GM23338 (cell line): ENCODE measurements at regions not wholly inside any gene's neighbourhood (a gene's known extent, or its start where the extent isn't known, plus 50 kb on each side); places are given as distances from the start of the nearest gene placed in this dataset.

Experiments used
- ATAC-seq: fragments of 200-7000 bp; cut with Tn5 transposase; 3 replicates; pipeline ENCODE4 v1.9.1; 2020
- DNase-seq: peaks from one replicate; pipeline ENCODE4 v3.0.0-alpha.2; 2015; ENCODE audit warnings: low spot score
- H2AFZ ChIP-seq: fragments of 200-600 bp; sonication (generic); 2 replicates; pipeline ENCODE4 v1.8.0; 2016; ENCODE audit warnings: antibody characterized with exemption, mild to moderate bottlenecking, moderate library complexity
- H3F3A ChIP-seq: fragments of 200-600 bp; sonication (generic); replicated peaks from 2 replicates; pipeline ENCODE4 v1.8.0; 2017; ENCODE audit warnings: antibody characterized with exemption, mixed run types, low read depth
- H3K27ac ChIP-seq: fragments of 200-600 bp; sonication (generic); 2 replicates; pipeline ENCODE4 v1.6.1; 2016; ENCODE audit warnings: low read depth
- H3K27me3 ChIP-seq: fragments of 200-600 bp; sonication (generic); 2 replicates; pipeline ENCODE4 v1.8.0; 2016; ENCODE audit warnings: mild to moderate bottlenecking, mixed run types, moderate library complexity; ENCODE audit not compliant: insufficient read depth
- H3K36me3 ChIP-seq: fragments of 200-600 bp; sonication (generic); 2 replicates; pipeline ENCODE4 v1.8.0; 2016; ENCODE audit warnings: mild to moderate bottlenecking; ENCODE audit not compliant: insufficient read depth
- H3K4me1 ChIP-seq: fragments of 200-600 bp; sonication (generic); 2 replicates; pipeline ENCODE4 v1.8.0; 2016; ENCODE audit warnings: mild to moderate bottlenecking, moderate library complexity; ENCODE audit not compliant: insufficient read depth
- H3K4me2 ChIP-seq: fragments of 200-600 bp; sonication (generic); 2 replicates; pipeline ENCODE4 v1.7.1; 2017; ENCODE audit warnings: mixed run types
- H3K4me3 ChIP-seq: fragments of 200-600 bp; sonication (generic); 2 replicates; pipeline ENCODE4 v1.6.1; 2016; ENCODE audit warnings: mixed run types
- H3K79me2 ChIP-seq: fragments of 200-600 bp; sonication (generic); replicated peaks from 2 replicates; pipeline ENCODE4 v1.8.0; 2017; ENCODE audit warnings: mild to moderate bottlenecking; ENCODE audit not compliant: insufficient read depth
- H3K9me2 ChIP-seq: fragments of 200-600 bp; sonication (generic); 2 replicates; pipeline ENCODE4 v1.8.0; 2017; ENCODE audit not compliant: insufficient read depth
- H4K20me1 ChIP-seq: fragments of 200-600 bp; sonication (generic); replicated peaks from 2 replicates; pipeline ENCODE4 v1.8.0; 2017; ENCODE audit warnings: mild to moderate bottlenecking; ENCODE audit not compliant: insufficient read depth
- H3K27ac Mint-ChIP-seq: 2 replicates; pipeline ENCODE4 v1.8.0; 2020; ENCODE audit warnings: inconsistent platforms, mild to moderate bottlenecking, moderate library complexity, mixed read lengths
- H3K27me3 Mint-ChIP-seq: 3 replicates; pipeline ENCODE4 v1.8.0; 2022; ENCODE audit warnings: low read depth, mild to moderate bottlenecking, moderate library complexity, mixed read lengths, inconsistent platforms; ENCODE audit not compliant: insufficient read depth, poor library complexity
- H3K36me3 Mint-ChIP-seq: 3 replicates; pipeline ENCODE4 v1.8.0; 2021; ENCODE audit warnings: low read depth, mild to moderate bottlenecking, inconsistent platforms, moderate library complexity, mixed read lengths
- H3K4me1 Mint-ChIP-seq: 3 replicates; pipeline ENCODE4 v1.8.0; 2020; ENCODE audit warnings: mild to moderate bottlenecking, inconsistent platforms, mixed read lengths
- H3K4me3 Mint-ChIP-seq: 3 replicates; pipeline ENCODE4 v1.8.0; 2021; ENCODE audit warnings: moderate library complexity, mild to moderate bottlenecking, inconsistent platforms, mixed read lengths
- H3K9me3 Mint-ChIP-seq: 3 replicates; pipeline ENCODE4 v1.8.0; 2020; ENCODE audit warnings: moderate library complexity, mild to moderate bottlenecking, inconsistent platforms, mixed read lengths
- CREB1 ChIP-seq: fragments of 250-450 bp; sonication (Bioruptor Pico); IDR thresholded peaks from 2 replicates; pipeline ENCODE4 v1.5.0; 2020; ENCODE audit warnings: low read depth, mild to moderate bottlenecking, moderate library complexity
- CTCF ChIP-seq, 2 experiments: fragments of 200-600 bp in 1 of 2; sonication (generic) in 1 of 2; conservative IDR thresholded peaks; 2 replicates each; pipeline versions ENCODE4 v1.5.1 to v1.6.1; 2016 to 2017; ENCODE audit warnings: antibody characterized with exemption in 2 of 2, low read depth in 2 of 2, mild to moderate bottlenecking in 2 of 2, moderate library complexity in 1 of 2
- ETS1 ChIP-seq: IDR thresholded peaks from 2 replicates; pipeline ENCODE4 v1.6.1; 2016; ENCODE audit warnings: antibody characterized with exemption
- EZH2 ChIP-seq: fragments of 200-600 bp; sonication (generic); IDR thresholded peaks from one replicate; pipeline ENCODE4 v1.8.0; 2017; ENCODE audit warnings: antibody characterized with exemption, mild to moderate bottlenecking, low read depth; ENCODE audit not compliant: unreplicated experiment
- EZH2phosphoT487 ChIP-seq: fragments of 200-600 bp; sonication (generic); IDR thresholded peaks from one replicate; pipeline ENCODE4 v1.8.1; 2018; ENCODE audit warnings: antibody characterized with exemption; ENCODE audit not compliant: unreplicated experiment
- JUNB ChIP-seq: IDR thresholded peaks from one replicate; pipeline ENCODE4 v1.6.1; 2016; ENCODE audit warnings: antibody characterized with exemption; ENCODE audit not compliant: unreplicated experiment
- NANOG ChIP-seq: IDR thresholded peaks from 2 replicates; pipeline ENCODE4 v1.6.1; 2016; ENCODE audit warnings: antibody characterized with exemption, borderline replicate concordance
- POLR2AphosphoS5 ChIP-seq: IDR thresholded peaks from 2 replicates; pipeline ENCODE4 v1.6.1; 2016; ENCODE audit warnings: antibody characterized with exemption, low read depth
- REST ChIP-seq: IDR thresholded peaks from one replicate; pipeline ENCODE4 v1.6.1; 2018; ENCODE audit warnings: antibody characterized with exemption; ENCODE audit not compliant: unreplicated experiment
- STAT1 ChIP-seq: IDR thresholded peaks from one replicate; pipeline ENCODE4 v1.6.1; 2016; ENCODE audit warnings: antibody characterized with exemption; ENCODE audit not compliant: unreplicated experiment
- ZNF114 ChIP-seq: fragments of 250-450 bp; sonication (Bioruptor Pico); IDR thresholded peaks from 2 replicates; pipeline ENCODE4 v1.5.0; 2020; ENCODE audit warnings: mild to moderate bottlenecking, moderate library complexity
- ZNF331 ChIP-seq: fragments of 250-450 bp; sonication (Bioruptor Pico); IDR thresholded peaks from 2 replicates; pipeline ENCODE4 v1.5.0; 2020; ENCODE audit warnings: low read depth, mild to moderate bottlenecking, moderate library complexity
- ZNF462 ChIP-seq: fragments of 250-450 bp; sonication (Bioruptor Pico); IDR thresholded peaks from 2 replicates; pipeline ENCODE4 v1.5.0; 2020; ENCODE audit warnings: mild to moderate bottlenecking, moderate library complexity

- peaks cover 4% of the 10 kb centered on the region; the same call in 2 of the 3 replicates for H3K36me3 Mint-ChIP-seq
- Histone ChIP-seq H3K9me2 (no peaks in the 10 kb centered on the region), H3K4me3 (no peak overlapping the region), H3K4me2 (no peak overlapping the region), H3F3A (no peaks in the 10 kb centered on the region), H3K27me3 (no peaks in the 10 kb centered on the region), H3K36me3 (no peaks in the 10 kb centered on the region), H4K20me1 (no peaks in the 10 kb centered on the region), H3K79me2 (no peaks in the 10 kb centered on the region), H3K4me1 (no peaks in the 10 kb centered on the region), H3K27ac (no peak overlapping the region), H2AFZ (peak overlapping the region; percentile 35; the same call in 1 of the 2 replicates)
- peaks cover 3% of the 10 kb centered on the region; the same call in 1 of the 3 replicates for H3K4me1 Mint-ChIP-seq
- DNase-seq (no peak), ATAC-seq (no peak)
- TF ChIP-seq ZNF114 (CRISPR knock-in tag) (no peak), EZH2phosphoT487 (no peak), ZNF462 (no peak), EZH2 (no peak), REST (no peak), ETS1 (no peak), STAT1 (no peak), ZNF331 (CRISPR knock-in tag) (no peak), JUNB (no peak), POLR2AphosphoS5 (no peak), CTCF (conservative IDR thresholded peaks at IDR 0.05; ENCODE audit: low read depth in 2 of 2) (no peak), NANOG (no peak), CREB1 (CRISPR knock-in tag) (no peak)
- H3K27me3 Mint-ChIP-seq, result peaks cover 5% of the 10 kb centered on the region
- no peak overlapping the region for H3K4me3 Mint-ChIP-seq
- H3K9me3 Mint-ChIP-seq, result peaks cover 2% of the 10 kb centered on the region; the same call in 2 of the 3 replicates
- no peak overlapping the region for H3K27ac Mint-ChIP-seq
These were observed 186.3 kb upstream of the TLL1 start for GRCh38 chr4:165686756-165687155.
